HepG2 (cell line): ENCODE measurements at regions not wholly inside any gene's neighbourhood (a gene's known extent, or its start where the extent isn't known, plus 50 kb on each side); places are given as distances from the start of the nearest gene placed in this dataset.

Experiments used
- ATAC-seq: fragments of 200-7000 bp; cut with Tn5 transposase; 3 replicates; pipeline ENCODE4 v1.9.1; 2020; ENCODE audit warnings: mild to moderate bottlenecking, moderate library complexity
- BruUV-seq: library from RNA; stranded (reverse); fragments of 400-500 nt; replicated peaks from 2 replicates; lab custom pipeline; 2021; lab: Mats Ljungman, UMichigan
- CTCF ChIA-PET: fragments of 300-600 bp; formaldehyde crosslinking; extraction: SDS; loops from one replicate; lab custom pipeline; 2021; ENCODE audit warnings: low total read pairs, inconsistent platforms, low intra/inter-chr PET ratio; lab: Yijun Ruan, JAX
- POLR2A ChIA-PET: fragments of 350-600 bp; sonication (Branson Sonifier 250); formaldehyde crosslinking; loops from one replicate; lab custom pipeline; 2020; ENCODE audit warnings: antibody characterized with exemption, inconsistent platforms; lab: Yijun Ruan, JAX
- DNase-seq: peaks from one replicate; pipeline ENCODE4 v3.0.0-alpha.2; 2015; ENCODE audit warnings: low spot score
- FAIRE-seq: peaks from 3 replicates; lab custom pipeline; 2011; peaks lifted over from hg19 to GRCh38; lab: Jason Lieb, UNC
- H2AFZ ChIP-seq: one replicate; pipeline ENCODE4 v1.6.1; 2011; ENCODE audit warnings: low read length, inconsistent platforms
- H3K27ac ChIP-seq: fragments of 300-600 bp; 3 replicates; pipeline ENCODE4 v1.8.0; 2011; ENCODE audit warnings: mixed run types, mild to moderate bottlenecking, mixed read lengths, low read length, inconsistent platforms; ENCODE audit not compliant: insufficient read depth; ENCODE audit errors: extremely low read length
- H3K27me3 ChIP-seq, 2 experiments: fragments of 200-600 bp in 1 of 2; 2 replicates in 1 of 2; 3 replicates in 1 of 2; pipeline versions ENCODE4 v1.6.0 to v1.8.0; 2011; ENCODE audit warnings: low read length in 2 of 2, mild to moderate bottlenecking in 2 of 2, moderate library complexity in 2 of 2, inconsistent platforms in 1 of 2; ENCODE audit not compliant: insufficient read depth in 2 of 2, control insufficient read depth in 1 of 2
- H3K36me3 ChIP-seq, 2 experiments: fragments of 200-600 bp in 1 of 2; replicated peaks in 1 of 2; 2 replicates in 1 of 2; 3 replicates in 1 of 2; pipeline versions ENCODE4 v1.5.1 to v1.8.0; 2011; ENCODE audit warnings: low read length in 2 of 2, inconsistent platforms in 1 of 2; ENCODE audit not compliant: insufficient read depth in 2 of 2, control insufficient read depth in 1 of 2
- H3K4me1 ChIP-seq: 2 replicates; pipeline ENCODE4 v1.5.1; 2012; ENCODE audit warnings: low read length, inconsistent platforms; ENCODE audit not compliant: insufficient read depth
- H3K4me2 ChIP-seq: 2 replicates; pipeline ENCODE4 v1.6.0; 2011; ENCODE audit warnings: low read depth, low read length, inconsistent platforms
- H3K4me3 ChIP-seq, 3 experiments: fragments of 200-600 bp in 1 of 3; sonication (generic), shearing (Covaris generic) in 1 of 3; replicated peaks in 1 of 3; 2 replicates each; pipeline ENCODE4 v1.5.1; 2011 to 2016; ENCODE audit warnings: low read length in 3 of 3, inconsistent platforms in 2 of 3, low read depth in 2 of 3, mild to moderate bottlenecking in 2 of 3, control low read depth in 1 of 3, mixed read lengths in 1 of 3; ENCODE audit not compliant: insufficient read depth in 1 of 3
- H3K79me2 ChIP-seq: one replicate; pipeline ENCODE4 v1.6.1; 2011; ENCODE audit warnings: low read length, inconsistent platforms; ENCODE audit not compliant: insufficient read depth
- H3K9ac ChIP-seq: 2 replicates; pipeline ENCODE4 v1.6.0; 2011; ENCODE audit warnings: mild to moderate bottlenecking, low read depth, low read length, inconsistent platforms; ENCODE audit not compliant: insufficient read depth
- H3K9me3 ChIP-seq: 2 replicates; pipeline ENCODE4 v1.5.1; 2012; ENCODE audit warnings: mild to moderate bottlenecking, low read length
- H4K20me1 ChIP-seq: 2 replicates; pipeline ENCODE4 v1.6.0; 2011; ENCODE audit warnings: inconsistent platforms, mild to moderate bottlenecking, low read length, moderate library complexity; ENCODE audit not compliant: insufficient read depth
- HDAC6 ChIP-seq: fragments of 200-600 bp; sonication (generic); IDR thresholded peaks from 2 replicates; pipeline ENCODE4 v1.7.0; 2017; ENCODE audit warnings: mild to moderate bottlenecking, antibody characterized with exemption, low read length, low read depth
- KLF6 ChIP-seq: IDR thresholded peaks from 2 replicates; pipeline ENCODE4 v1.8.0; 2016; ENCODE audit warnings: missing biosample characterization, missing genetic modification reagents
- MTA1 ChIP-seq: sonication (generic); formaldehyde crosslinking; IDR thresholded peaks from 2 replicates; pipeline ENCODE4 v1.4.0; 2020; ENCODE audit warnings: missing genetic modification reagents, mild to moderate bottlenecking, borderline replicate concordance
- NKX3-1 ChIP-seq: sonication (generic); formaldehyde crosslinking; IDR thresholded peaks from 2 replicates; pipeline ENCODE4 v1.5.0; 2020; ENCODE audit warnings: missing genetic modification reagents
- NONO ChIP-seq, 2 experiments: fragments of 450-650 bp in 1 of 2; sonication (generic) in 1 of 2; formaldehyde crosslinking in 1 of 2; IDR thresholded peaks in 1 of 2; conservative IDR thresholded peaks in 1 of 2; 2 replicates each; pipeline versions ENCODE4 v1.6.1 to v1.8.0; 2017 to 2022; ENCODE audit warnings: mild to moderate bottlenecking in 1 of 2, missing genetic modification reagents in 1 of 2, moderate library complexity in 1 of 2
- PRDM10 ChIP-seq: sonication (generic); formaldehyde crosslinking; IDR thresholded peaks from 2 replicates; pipeline ENCODE4 v1.4.0; 2020; ENCODE audit warnings: low read depth, missing genetic modification reagents
- REL ChIP-seq: sonication (generic); formaldehyde crosslinking; conservative IDR thresholded peaks from 2 replicates; pipeline ENCODE4 v1.8.0; 2022; ENCODE audit warnings: mild to moderate bottlenecking, missing genetic modification reagents, moderate library complexity
- SIX4 ChIP-seq: sonication (generic); formaldehyde crosslinking; IDR thresholded peaks from 2 replicates; pipeline ENCODE4 v1.4.0; 2020; ENCODE audit warnings: missing genetic modification reagents
- SPEN ChIP-seq: sonication (generic); formaldehyde crosslinking; IDR thresholded peaks from 2 replicates; pipeline ENCODE4 v1.5.1; 2020; ENCODE audit warnings: low read depth, mild to moderate bottlenecking, missing genetic modification reagents
- THAP11 ChIP-seq: IDR thresholded peaks from 2 replicates; pipeline ENCODE4 v1.6.1; 2016; ENCODE audit warnings: missing biosample characterization, missing genetic modification reagents
- U2AF1 ChIP-seq: fragments of 200-400 bp; formaldehyde crosslinking; optimal IDR thresholded peaks from 2 replicates; pipeline ENCODE3; 2017; ENCODE audit warnings: mild to moderate bottlenecking, low read depth, low read length
- ZBTB20 ChIP-seq: sonication (generic); formaldehyde crosslinking; IDR thresholded peaks from 2 replicates; pipeline ENCODE4 v1.8.1; 2023; ENCODE audit warnings: missing genetic modification reagents, low read depth, mild to moderate bottlenecking, borderline replicate concordance
- ZBTB39 ChIP-seq: sonication (generic); formaldehyde crosslinking; IDR thresholded peaks from 2 replicates; pipeline ENCODE4 v1.5.0; 2020; ENCODE audit warnings: missing genetic modification reagents
- ZFAT ChIP-seq: sonication (generic); formaldehyde crosslinking; conservative IDR thresholded peaks from 2 replicates; pipeline ENCODE4 v1.8.1; 2023; ENCODE audit warnings: missing genetic modification reagents, inconsistent platforms
- ZNF619 ChIP-seq: sonication (generic); formaldehyde crosslinking; IDR thresholded peaks from 2 replicates; pipeline ENCODE4 v1.4.0; 2020; ENCODE audit warnings: mild to moderate bottlenecking, missing genetic modification reagents
- ZNF629 ChIP-seq: sonication (generic); formaldehyde crosslinking; conservative IDR thresholded peaks from 2 replicates; pipeline ENCODE4 v1.5.0; 2020; ENCODE audit warnings: missing genetic modification reagents
- ZNF713 ChIP-seq: sonication (generic); formaldehyde crosslinking; IDR thresholded peaks from 2 replicates; pipeline ENCODE4 v1.4.0; 2020; ENCODE audit warnings: mild to moderate bottlenecking, missing genetic modification reagents
- ZNF883 ChIP-seq: sonication (generic); formaldehyde crosslinking; IDR thresholded peaks from 2 replicates; pipeline ENCODE4 v1.5.1; 2020; ENCODE audit warnings: mild to moderate bottlenecking, missing genetic modification reagents; ENCODE audit errors: not compliant biosample characterization
- WGBS: methylation state at CpG from one replicate; pipeline ENCODE4 v1.1.6; 2017; ENCODE audit warnings: low lambda C conversion rate; 5-methylcytosine and 5-hydroxymethylcytosine counted together
- in situ Hi-C: cut with HindIII; loops from 2 replicates; pipeline ENCODE4 v1.10.0; 2017; ENCODE audit warnings: low pct_unique_long_range_greater_than_20kb; ENCODE audit not compliant: extremely low pct_ligation_motif_present
- intact Hi-C: fragments of 100-400 bp; cut with micrococcal nuclease; formaldehyde crosslinking; loops from one replicate; pipeline ENCODE4 v1.10.0; 2022; ENCODE audit not compliant: unreplicated experiment

- no peak for TF ChIP-seq ZBTB39 (CRISPR knock-in tag)
- TF ChIP-seq SPEN (CRISPR knock-in tag): no peak
Observed at GRCh38 chr15:93585012-93585411, 496.0 kb upstream of the RGMA start (continued).

GRCh38 chr15:93583968-93584367, 495.0 kb upstream of the RGMA start:
- DNase-seq (no peak), FAIRE-seq (no peak), ATAC-seq (no peak)
- ChIA-PET CTCF (no interaction called here), POLR2A (no interaction called here)
- Histone ChIP-seq H3K9me3 (no peaks in the 10 kb centered on the region), H3K9ac (no peak overlapping the region), H3K36me3 (no peaks in the 10 kb centered on the region), H3K27ac (no peak overlapping the region), H3K4me3 (no peak overlapping the region), H4K20me1 (no peaks in the 10 kb centered on the region), H3K4me1 (no peaks in the 10 kb centered on the region), H3K4me2 (no peak overlapping the region), H2AFZ (no peak overlapping the region), H3K79me2 (no peaks in the 10 kb centered on the region), H3K27me3 (no peaks in the 10 kb centered on the region; a peak in 1 of 5 replicates)
- TF ChIP-seq ZNF883 (CRISPR knock-in tag) (no peak), ZNF629 (no peak), ZFAT (CRISPR knock-in tag) (no peak), U2AF1 (no peak), NKX3-1 (CRISPR knock-in tag) (no peak), HDAC6 (no peak), KLF6 (CRISPR knock-in tag) (no peak), MTA1 (CRISPR knock-in tag) (no peak), PRDM10 (CRISPR knock-in tag) (no peak), ZBTB20 (CRISPR knock-in tag) (no peak), THAP11 (CRISPR knock-in tag) (no peak), NONO (IDR thresholded peaks at IDR 0.05) (no peak), NONO (CRISPR knock-in tag; conservative IDR thresholded peaks at IDR 0.05) (no peak), ZNF619 (no peak), REL (CRISPR knock-in tag) (no peak), ZNF713 (no peak), SIX4 (CRISPR knock-in tag) (no peak)
- in situ Hi-C loops (no loop called here), intact Hi-C loops (no loop called here)
- WGBS: 45% methylated on average over 4 of the region's 4 CpGs
- BruUV-seq: no TSS peak
